Thoracic aorta (tissue), 2 donors: ENCODE measurements at regions not wholly inside any gene's neighbourhood (a gene's known extent, or its start where the extent isn't known, plus 50 kb on each side); places are given as distances from the start of the nearest gene placed in this dataset.

Experiments
- ATAC-seq: fragments of 150-250 bp; one replicate; pipeline ENCODE4 v1.8.0; 2017; ENCODE audit warnings: low read depth; ENCODE audit not compliant: insufficient number of reproducible peaks, low FRiP score
- DNase-seq: peaks from one replicate; pipeline ENCODE4 v3.0.0-alpha.2; 2020; ENCODE audit warnings: low spot score
- H3K27ac ChIP-seq, 2 donors: fragments of 200-600 bp; sonication (generic); 1 replicate in 1 of 2; 2 replicates in 1 of 2; pipeline ENCODE4 v1.5.1; 2016; ENCODE audit warnings: mild to moderate bottlenecking in 2 of 2, moderate library complexity in 2 of 2
- H3K27me3 ChIP-seq: fragments of 200-600 bp; sonication (generic); replicated peaks from 2 replicates; pipeline ENCODE4 v1.6.0; 2016; ENCODE audit warnings: mild to moderate bottlenecking; ENCODE audit not compliant: insufficient read depth
- H3K36me3 ChIP-seq: fragments of 200-600 bp; sonication (generic); one replicate; pipeline ENCODE4 v1.5.1; 2016
- H3K4me1 ChIP-seq, 2 donors: fragments of 200-600 bp; sonication (generic); 1 replicate in 1 of 2; 2 replicates in 1 of 2; pipeline versions ENCODE4 v1.5.1 to v1.6.0; 2016; ENCODE audit warnings: low read depth in 2 of 2, mild to moderate bottlenecking in 1 of 2; ENCODE audit not compliant: control insufficient read depth in 1 of 2
- H3K4me3 ChIP-seq: fragments of 200-600 bp; sonication (generic); 2 replicates; pipeline ENCODE4 v1.5.1; 2016; ENCODE audit warnings: mild to moderate bottlenecking
- H3K9me3 ChIP-seq: fragments of 200-600 bp; sonication (generic); 2 replicates; pipeline ENCODE4 v1.5.1; 2016
- CTCF ChIP-seq: fragments of 200-600 bp; sonication (generic); IDR thresholded peaks from one replicate; pipeline ENCODE4 v1.5.1; 2019; ENCODE audit warnings: antibody characterized with exemption

- ATAC-seq: no peak
- H3K27me3 ChIP-seq: no peaks in the 10 kb centered on the region
Observed at GRCh38 chr6:152920016-152920415, 62.8 kb downstream of the FBXO5 start.

More at GRCh38 chr6:152920016-152920415, 62.8 kb downstream of the FBXO5 start:
- Histone ChIP-seq H3K9me3 (no peaks in the 10 kb centered on the region), H3K4me1 (no peaks in the 10 kb centered on the region), H3K36me3 (no peaks in the 10 kb centered on the region), H3K27ac (no peak overlapping the region), H3K4me3 (no peak overlapping the region)
- TF ChIP-seq CTCF: no peak
- no peak for DNase-seq
